HepG2 (cell line): ENCODE measurements at regions not wholly inside any gene's neighbourhood (a gene's known extent, or its start where the extent isn't known, plus 50 kb on each side); places are given as distances from the start of the nearest gene placed in this dataset.

ENCODE experiments used
- ATAC-seq: fragments of 200-7000 bp; cut with Tn5 transposase; 3 replicates; pipeline ENCODE4 v1.9.1; 2020; ENCODE audit warnings: mild to moderate bottlenecking, moderate library complexity
- BruUV-seq: library from RNA; stranded (reverse); fragments of 400-500 nt; replicated peaks from 2 replicates; lab custom pipeline; 2021; lab: Mats Ljungman, UMichigan
- CTCF ChIA-PET: fragments of 300-600 bp; formaldehyde crosslinking; extraction: SDS; loops from one replicate; lab custom pipeline; 2021; ENCODE audit warnings: low total read pairs, inconsistent platforms, low intra/inter-chr PET ratio; lab: Yijun Ruan, JAX
- POLR2A ChIA-PET: fragments of 350-600 bp; sonication (Branson Sonifier 250); formaldehyde crosslinking; loops from one replicate; lab custom pipeline; 2020; ENCODE audit warnings: antibody characterized with exemption, inconsistent platforms; lab: Yijun Ruan, JAX
- DNase-seq: peaks from one replicate; pipeline ENCODE4 v3.0.0-alpha.2; 2015; ENCODE audit warnings: low spot score
- FAIRE-seq: peaks from 3 replicates; lab custom pipeline; 2011; peaks lifted over from hg19 to GRCh38; lab: Jason Lieb, UNC
- H2AFZ ChIP-seq: one replicate; pipeline ENCODE4 v1.6.1; 2011; ENCODE audit warnings: low read length, inconsistent platforms
- H3K27ac ChIP-seq: fragments of 300-600 bp; 3 replicates; pipeline ENCODE4 v1.8.0; 2011; ENCODE audit warnings: mixed run types, mild to moderate bottlenecking, mixed read lengths, low read length, inconsistent platforms; ENCODE audit not compliant: insufficient read depth; ENCODE audit errors: extremely low read length
- H3K27me3 ChIP-seq, 2 experiments: fragments of 200-600 bp in 1 of 2; 2 replicates in 1 of 2; 3 replicates in 1 of 2; pipeline versions ENCODE4 v1.6.0 to v1.8.0; 2011; ENCODE audit warnings: low read length in 2 of 2, mild to moderate bottlenecking in 2 of 2, moderate library complexity in 2 of 2, inconsistent platforms in 1 of 2; ENCODE audit not compliant: insufficient read depth in 2 of 2, control insufficient read depth in 1 of 2
- H3K36me3 ChIP-seq, 2 experiments: fragments of 200-600 bp in 1 of 2; replicated peaks in 1 of 2; 2 replicates in 1 of 2; 3 replicates in 1 of 2; pipeline versions ENCODE4 v1.5.1 to v1.8.0; 2011; ENCODE audit warnings: low read length in 2 of 2, inconsistent platforms in 1 of 2; ENCODE audit not compliant: insufficient read depth in 2 of 2, control insufficient read depth in 1 of 2
- H3K4me1 ChIP-seq: 2 replicates; pipeline ENCODE4 v1.5.1; 2012; ENCODE audit warnings: low read length, inconsistent platforms; ENCODE audit not compliant: insufficient read depth
- H3K4me2 ChIP-seq: 2 replicates; pipeline ENCODE4 v1.6.0; 2011; ENCODE audit warnings: low read depth, low read length, inconsistent platforms
- H3K4me3 ChIP-seq, 3 experiments: fragments of 200-600 bp in 1 of 3; sonication (generic), shearing (Covaris generic) in 1 of 3; replicated peaks in 1 of 3; 2 replicates each; pipeline ENCODE4 v1.5.1; 2011 to 2016; ENCODE audit warnings: low read length in 3 of 3, inconsistent platforms in 2 of 3, low read depth in 2 of 3, mild to moderate bottlenecking in 2 of 3, control low read depth in 1 of 3, mixed read lengths in 1 of 3; ENCODE audit not compliant: insufficient read depth in 1 of 3
- H3K79me2 ChIP-seq: one replicate; pipeline ENCODE4 v1.6.1; 2011; ENCODE audit warnings: low read length, inconsistent platforms; ENCODE audit not compliant: insufficient read depth
- H3K9ac ChIP-seq: 2 replicates; pipeline ENCODE4 v1.6.0; 2011; ENCODE audit warnings: mild to moderate bottlenecking, low read depth, low read length, inconsistent platforms; ENCODE audit not compliant: insufficient read depth
- H3K9me3 ChIP-seq: 2 replicates; pipeline ENCODE4 v1.5.1; 2012; ENCODE audit warnings: mild to moderate bottlenecking, low read length
- H4K20me1 ChIP-seq: 2 replicates; pipeline ENCODE4 v1.6.0; 2011; ENCODE audit warnings: inconsistent platforms, mild to moderate bottlenecking, low read length, moderate library complexity; ENCODE audit not compliant: insufficient read depth
- AGO1 ChIP-seq: fragments of 200-400 bp; formaldehyde crosslinking; IDR thresholded peaks from 2 replicates; pipeline ENCODE4 v1.6.1; 2017; ENCODE audit warnings: mild to moderate bottlenecking, low read depth, low read length, moderate library complexity; ENCODE audit not compliant: poor library complexity, severe bottlenecking
- BATF2 ChIP-seq: sonication (generic); formaldehyde crosslinking; IDR thresholded peaks from 2 replicates; pipeline ENCODE4 v1.8.0; 2022; ENCODE audit warnings: mild to moderate bottlenecking, missing genetic modification reagents, moderate library complexity
- BCLAF1 ChIP-seq: fragments of 450-650 bp; IDR thresholded peaks from 2 replicates; pipeline ENCODE4 v1.6.1; 2017; ENCODE audit warnings: mild to moderate bottlenecking
- GATA4 ChIP-seq: sonication (generic); IDR thresholded peaks from 2 replicates; pipeline ENCODE4 v1.6.1; 2016; ENCODE audit warnings: antibody characterized with exemption, low read depth, borderline replicate concordance
- GRHL1 ChIP-seq: sonication (generic); formaldehyde crosslinking; conservative IDR thresholded peaks from 2 replicates; pipeline ENCODE4 v1.8.0; 2022; ENCODE audit warnings: missing genetic modification reagents
- KDM2A ChIP-seq: sonication (generic); formaldehyde crosslinking; IDR thresholded peaks from 2 replicates; pipeline ENCODE4 v1.4.0; 2020; ENCODE audit warnings: low read depth, missing genetic modification reagents, borderline replicate concordance
- KLF13 ChIP-seq: sonication (generic); formaldehyde crosslinking; IDR thresholded peaks from 2 replicates; pipeline ENCODE4 v1.4.0; 2020; ENCODE audit warnings: mild to moderate bottlenecking, missing genetic modification reagents
- MYPOP ChIP-seq: sonication (generic); formaldehyde crosslinking; IDR thresholded peaks from 2 replicates; pipeline ENCODE4 v1.8.1; 2023; ENCODE audit warnings: mild to moderate bottlenecking, moderate library complexity, missing genetic modification reagents
- RFXAP ChIP-seq: sonication (generic); formaldehyde crosslinking; IDR thresholded peaks from 2 replicates; pipeline ENCODE4 v1.4.0; 2020; ENCODE audit warnings: missing genetic modification reagents, borderline replicate concordance
- SCMH1 ChIP-seq: sonication (generic); formaldehyde crosslinking; IDR thresholded peaks from 2 replicates; pipeline ENCODE4 v1.9.0; 2021; ENCODE audit warnings: missing genetic modification reagents, mild to moderate bottlenecking, borderline replicate concordance
- WIZ ChIP-seq: sonication (generic); formaldehyde crosslinking; IDR thresholded peaks from 2 replicates; pipeline ENCODE4 v1.5.1; 2020; ENCODE audit warnings: mild to moderate bottlenecking, missing genetic modification reagents
- ZFP91 ChIP-seq: sonication (generic); formaldehyde crosslinking; IDR thresholded peaks from 2 replicates; pipeline ENCODE4 v1.9.0; 2022; ENCODE audit warnings: missing genetic modification reagents, mild to moderate bottlenecking, borderline replicate concordance
- ZNF431 ChIP-seq: sonication (generic); formaldehyde crosslinking; IDR thresholded peaks from 2 replicates; pipeline ENCODE4 v1.9.0; 2022; ENCODE audit warnings: missing genetic modification reagents, low read depth, mild to moderate bottlenecking, borderline replicate concordance
- ZNF549 ChIP-seq: sonication (generic); formaldehyde crosslinking; IDR thresholded peaks from 2 replicates; pipeline ENCODE4 v1.5.0; 2020; ENCODE audit warnings: missing genetic modification reagents
- ZNF556 ChIP-seq: sonication (generic); formaldehyde crosslinking; IDR thresholded peaks from 2 replicates; pipeline ENCODE4 v1.4.0; 2020; ENCODE audit warnings: mild to moderate bottlenecking, missing genetic modification reagents, borderline replicate concordance
- WGBS: methylation state at CpG from one replicate; pipeline ENCODE4 v1.1.6; 2017; ENCODE audit warnings: low lambda C conversion rate; 5-methylcytosine and 5-hydroxymethylcytosine counted together
- in situ Hi-C: cut with HindIII; loops from 2 replicates; pipeline ENCODE4 v1.10.0; 2017; ENCODE audit warnings: low pct_unique_long_range_greater_than_20kb; ENCODE audit not compliant: extremely low pct_ligation_motif_present
- intact Hi-C: fragments of 100-400 bp; cut with micrococcal nuclease; formaldehyde crosslinking; loops from one replicate; pipeline ENCODE4 v1.10.0; 2022; ENCODE audit not compliant: unreplicated experiment

GRCh38 chr4:95614684-95615205 is 66.0 kb upstream of the UNC5C start (continued):
- no peak for TF ChIP-seq GATA4
- no peak for TF ChIP-seq BATF2
- no peak for TF ChIP-seq GRHL1 (CRISPR knock-in tag)
- no peak for TF ChIP-seq KLF13 (CRISPR knock-in tag)

- no peak overlapping the region for H3K4me3 ChIP-seq
- TF ChIP-seq RFXAP (CRISPR knock-in tag): no peak
- no peak for TF ChIP-seq ZNF431
- no peak for TF ChIP-seq ZNF549 (CRISPR knock-in tag)
- no peak for TF ChIP-seq WIZ (CRISPR knock-in tag)
- TF ChIP-seq ZFP91: no peak
- no peak for TF ChIP-seq MYPOP (CRISPR knock-in tag)
- TF ChIP-seq SCMH1: no peak
- TF ChIP-seq ZNF556 (CRISPR knock-in tag): no peak
- no peak for TF ChIP-seq BCLAF1
- no peak for TF ChIP-seq AGO1
- TF ChIP-seq KDM2A (CRISPR knock-in tag): no peak
- TF ChIP-seq, all 625 proteins: peak for 0
- in situ Hi-C loops: no loop called here
- POLR2A ChIA-PET: no interaction called here
- intact Hi-C loops: no loop called here
- Histone ChIP-seq H3K27ac (no peak overlapping the region), H3K4me1 (no peaks in the 10 kb centered on the region), H2AFZ (no peak overlapping the region), H3K27me3 (no peaks in the 10 kb centered on the region), H3K4me2 (no peak overlapping the region), H3K36me3 (no peaks in the 10 kb centered on the region), H3K9me3 (no peaks in the 10 kb centered on the region), H3K9ac (no peak overlapping the region), H3K79me2 (no peaks in the 10 kb centered on the region), H4K20me1 (no peaks in the 10 kb centered on the region)
- ATAC-seq (no peak), FAIRE-seq (no peak), DNase-seq (no peak)
- CTCF ChIA-PET: no interaction called here
- 0% methylated on average over 3 of the region's 3 CpGs for WGBS
- no TSS peak for BruUV-seq
Observed at GRCh38 chr4:95610061-95610569, 61.3 kb upstream of the UNC5C start.
